ENCODE measurements at regions not wholly inside any gene's neighbourhood (a gene's known extent, or its start where the extent isn't known, plus 50 kb on each side); places are given as distances from the start of the nearest gene placed in this dataset.

DNA sequence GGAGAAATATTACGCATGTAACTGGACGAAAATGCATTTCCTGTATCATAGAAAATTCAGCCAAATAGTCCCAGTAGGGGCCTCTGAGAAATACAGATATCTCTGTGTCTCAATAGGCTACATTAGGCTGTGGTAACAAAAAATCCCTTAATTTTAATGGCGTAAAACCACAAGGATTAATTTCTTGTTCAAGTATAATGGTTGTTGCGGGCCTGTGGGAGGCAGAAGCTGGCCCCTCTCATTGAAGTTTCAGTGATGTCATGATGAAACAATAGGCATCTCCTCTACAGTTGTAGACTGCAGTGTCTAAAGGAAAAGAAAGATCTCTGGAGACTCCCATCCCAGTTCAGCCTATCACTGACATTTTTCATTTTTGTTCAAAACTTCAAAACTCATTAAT is 1625.6 kb upstream of the C9orf72 start:
- Histone ChIP-seq H3K9ac (ENCODE audit: low read depth, low read length) (no peak overlapping the region), H3K4me1 (ENCODE audit: insufficient read depth, low read length) (no peaks in the 10 kb centered on the region), H3K36me3 (ENCODE audit: insufficient read depth, low read length) (no peaks in the 10 kb centered on the region), H3K9me3 (ENCODE audit: control insufficient read depth, insufficient read depth, low read length) (no peaks in the 10 kb centered on the region)

DNA sequence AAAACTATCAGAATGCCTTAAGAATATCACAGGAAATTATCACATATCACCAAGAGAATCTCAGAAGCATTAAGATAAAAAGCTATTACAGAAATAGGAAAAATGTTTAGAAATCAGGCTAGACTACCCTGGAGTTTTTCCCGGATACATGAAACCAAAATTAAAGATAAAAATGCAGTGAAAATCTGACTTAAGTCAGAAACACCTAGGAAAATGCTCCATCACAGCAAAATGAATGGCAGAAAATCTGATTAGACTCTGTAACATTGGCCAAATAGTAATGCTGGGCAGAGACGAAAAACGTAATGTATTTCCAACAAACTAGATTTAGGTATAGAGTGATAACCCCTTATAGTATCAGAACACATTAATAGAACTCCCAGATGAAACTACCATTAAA is 1626.7 kb upstream of the C9orf72 start:
- H3K4me1 ChIP-seq (ENCODE audit: insufficient read depth, low read length) = no peaks in the 10 kb centered on the region
- H3K36me3 ChIP-seq (ENCODE audit: insufficient read depth, low read length) = no peaks in the 10 kb centered on the region
- H3K9me3 ChIP-seq (ENCODE audit: control insufficient read depth, insufficient read depth, low read length) = no peaks in the 10 kb centered on the region

DNA sequence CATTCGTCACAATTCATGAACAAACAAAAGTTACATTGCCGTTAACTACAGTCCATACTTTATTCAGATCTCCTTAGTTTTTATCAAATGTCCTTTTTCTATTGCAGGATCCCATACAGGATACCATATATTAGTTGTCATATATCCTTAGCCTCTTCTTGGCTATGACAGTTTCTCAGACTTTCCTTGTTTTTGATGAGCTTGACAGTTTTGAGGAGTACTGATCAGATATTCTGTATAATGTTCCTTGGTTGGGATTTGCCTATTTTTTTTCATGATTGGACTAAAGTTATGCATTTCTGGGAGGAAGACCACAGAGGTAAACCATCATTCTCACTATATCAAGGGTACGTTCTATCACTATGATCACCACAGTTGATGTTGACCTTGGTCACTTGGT is 1627.4 kb upstream of the C9orf72 start:
- Histone ChIP-seq H3K9ac (ENCODE audit: low read depth, low read length) (no peak overlapping the region), H3K4me1 (ENCODE audit: insufficient read depth, low read length) (no peaks in the 10 kb centered on the region), H3K9me3 (ENCODE audit: control insufficient read depth, insufficient read depth, low read length) (no peaks in the 10 kb centered on the region), H3K36me3 (ENCODE audit: insufficient read depth, low read length) (no peaks in the 10 kb centered on the region)

More for the DNA sequence above, 1626.7 kb upstream of the C9orf72 start:
- H3K9ac ChIP-seq (ENCODE audit: low read depth, low read length) = no peak overlapping the region

DNA sequence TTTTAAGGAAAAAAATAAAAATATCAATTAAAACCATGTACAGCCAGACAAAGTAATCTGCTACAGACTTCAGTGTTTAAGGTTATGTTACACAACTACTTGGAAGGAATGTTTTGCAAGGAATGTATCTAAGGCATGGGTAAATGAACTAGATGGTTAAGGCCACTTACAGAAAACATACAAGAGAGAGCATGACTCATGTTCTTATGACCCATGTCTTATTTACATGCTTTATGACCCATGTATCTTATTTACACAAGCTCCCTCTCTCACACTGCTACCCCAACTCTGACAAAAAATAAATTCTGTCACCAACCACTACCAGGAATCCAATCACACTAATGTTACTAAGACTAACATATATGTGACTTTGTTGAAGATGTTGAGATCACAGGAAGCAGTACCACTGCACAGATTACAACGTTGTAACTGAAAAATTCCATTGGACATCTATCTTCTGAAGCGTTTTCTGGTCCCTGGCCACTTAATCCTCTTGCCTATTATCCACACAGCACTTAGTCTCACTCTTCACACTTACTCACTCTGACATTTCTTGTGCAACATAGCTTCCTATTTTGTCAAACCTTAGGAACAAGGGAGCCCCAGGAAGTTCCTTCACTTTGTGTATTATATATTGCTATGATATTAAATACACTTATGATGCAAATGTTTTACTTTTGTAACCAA is 1630.1 kb upstream of the C9orf72 start:
- no peaks in the 10 kb centered on the region; the same call in 1 of the 2 replicates for H3K4me1 ChIP-seq (ENCODE audit: insufficient read depth, low read length)
- no peaks in the 10 kb centered on the region for H3K36me3 ChIP-seq (ENCODE audit: insufficient read depth, low read length)
- no peaks in the 10 kb centered on the region for H3K9me3 ChIP-seq (ENCODE audit: control insufficient read depth, insufficient read depth, low read length)
- H3K9ac ChIP-seq (ENCODE audit: low read depth, low read length) = no peak overlapping the region

DNA sequence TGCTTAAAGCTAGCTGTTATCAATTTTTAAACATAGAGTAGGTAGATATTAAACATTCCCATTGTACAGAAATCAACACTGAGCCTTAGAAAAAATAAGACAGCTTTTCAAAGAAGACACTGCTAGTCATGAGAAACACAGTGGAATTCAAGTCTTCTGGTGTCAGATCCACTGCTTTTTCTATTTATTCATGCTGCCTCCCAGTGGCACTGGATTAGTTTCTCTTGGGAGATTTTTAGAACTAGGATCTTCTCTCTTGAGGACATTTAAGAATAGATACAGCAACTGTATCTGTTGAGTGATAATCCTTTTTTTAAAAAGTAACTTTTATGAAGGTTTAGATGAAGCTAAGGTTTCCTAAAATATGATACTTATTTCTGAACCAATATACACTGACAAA is 1635.4 kb upstream of the C9orf72 start:
- no peaks in the 10 kb centered on the region for H3K9me3 ChIP-seq (ENCODE audit: control insufficient read depth, insufficient read depth, low read length)
- no peak overlapping the region for H3K9ac ChIP-seq (ENCODE audit: low read depth, low read length)
- no peaks in the 10 kb centered on the region for H3K36me3 ChIP-seq (ENCODE audit: insufficient read depth, low read length)
- peaks cover 4% of the 10 kb centered on the region for H3K4me1 ChIP-seq (ENCODE audit: insufficient read depth, low read length)

DNA sequence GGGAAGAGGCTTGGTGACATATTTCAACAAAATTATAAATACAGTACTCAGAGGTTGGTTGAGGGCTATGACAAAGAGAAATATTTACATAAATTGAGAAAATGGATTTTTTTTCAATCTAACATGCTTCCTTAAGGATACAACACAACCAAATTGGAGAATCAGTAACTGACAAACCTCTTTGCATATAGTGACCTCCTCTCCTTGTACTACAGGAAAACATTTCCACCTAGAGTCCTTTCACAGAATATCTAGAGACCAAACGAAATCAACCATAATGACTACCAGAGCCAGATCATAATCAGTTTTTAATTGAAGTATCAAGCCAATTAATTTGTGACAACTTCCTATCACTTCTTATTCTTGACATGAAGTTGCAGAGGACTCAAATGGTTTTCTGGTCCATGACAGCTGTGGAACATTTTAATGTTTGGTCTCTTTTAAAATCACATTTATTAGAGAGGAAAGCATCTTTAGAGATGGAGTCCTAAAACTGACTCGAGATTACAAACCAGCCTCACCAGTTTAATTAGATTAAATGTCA is 1636.5 kb upstream of the C9orf72 start:
- no peak overlapping the region for H3K9ac ChIP-seq (ENCODE audit: low read depth, low read length)
- peaks cover 4% of the 10 kb centered on the region for H3K4me1 ChIP-seq (ENCODE audit: insufficient read depth, low read length)
- H3K36me3 ChIP-seq (ENCODE audit: insufficient read depth, low read length) = no peaks in the 10 kb centered on the region
- H3K9me3 ChIP-seq (ENCODE audit: control insufficient read depth, insufficient read depth, low read length) = no peaks in the 10 kb centered on the region

DNA sequence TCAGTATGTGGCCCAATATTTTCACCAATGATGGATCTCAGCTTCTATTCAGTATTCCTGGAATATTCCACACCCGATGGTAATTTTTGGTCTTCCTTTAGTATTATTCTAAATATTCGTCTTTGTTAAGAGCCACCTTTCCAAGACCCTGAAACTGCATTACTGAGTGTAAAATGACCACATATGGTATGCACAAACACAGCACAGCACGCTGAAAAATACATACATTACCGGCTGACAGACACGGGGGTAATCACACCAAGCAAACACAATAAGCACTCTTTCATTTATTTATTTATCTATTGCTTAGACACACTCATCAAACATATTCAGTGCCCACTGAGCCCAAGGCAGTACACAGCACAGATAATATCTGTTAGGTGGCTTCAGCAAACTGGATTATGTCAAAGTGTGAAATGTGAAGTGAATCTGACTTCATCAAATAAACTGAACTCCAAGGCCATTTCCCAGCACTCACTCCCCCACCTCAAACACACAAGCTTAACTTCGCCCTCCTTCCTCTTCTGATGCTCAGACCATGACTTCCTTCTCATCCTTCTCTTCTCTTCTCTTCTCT is 1637.8 kb upstream of the C9orf72 start:
- no peaks in the 10 kb centered on the region for H3K9me3 ChIP-seq (ENCODE audit: control insufficient read depth, insufficient read depth, low read length)
- peak overlapping the region; percentile 76 for H3K9ac ChIP-seq (ENCODE audit: low read depth, low read length)
- no peaks in the 10 kb centered on the region for H3K36me3 ChIP-seq (ENCODE audit: insufficient read depth, low read length)
- peaks cover 4% of the 10 kb centered on the region for H3K4me1 ChIP-seq (ENCODE audit: insufficient read depth, low read length)

DNA sequence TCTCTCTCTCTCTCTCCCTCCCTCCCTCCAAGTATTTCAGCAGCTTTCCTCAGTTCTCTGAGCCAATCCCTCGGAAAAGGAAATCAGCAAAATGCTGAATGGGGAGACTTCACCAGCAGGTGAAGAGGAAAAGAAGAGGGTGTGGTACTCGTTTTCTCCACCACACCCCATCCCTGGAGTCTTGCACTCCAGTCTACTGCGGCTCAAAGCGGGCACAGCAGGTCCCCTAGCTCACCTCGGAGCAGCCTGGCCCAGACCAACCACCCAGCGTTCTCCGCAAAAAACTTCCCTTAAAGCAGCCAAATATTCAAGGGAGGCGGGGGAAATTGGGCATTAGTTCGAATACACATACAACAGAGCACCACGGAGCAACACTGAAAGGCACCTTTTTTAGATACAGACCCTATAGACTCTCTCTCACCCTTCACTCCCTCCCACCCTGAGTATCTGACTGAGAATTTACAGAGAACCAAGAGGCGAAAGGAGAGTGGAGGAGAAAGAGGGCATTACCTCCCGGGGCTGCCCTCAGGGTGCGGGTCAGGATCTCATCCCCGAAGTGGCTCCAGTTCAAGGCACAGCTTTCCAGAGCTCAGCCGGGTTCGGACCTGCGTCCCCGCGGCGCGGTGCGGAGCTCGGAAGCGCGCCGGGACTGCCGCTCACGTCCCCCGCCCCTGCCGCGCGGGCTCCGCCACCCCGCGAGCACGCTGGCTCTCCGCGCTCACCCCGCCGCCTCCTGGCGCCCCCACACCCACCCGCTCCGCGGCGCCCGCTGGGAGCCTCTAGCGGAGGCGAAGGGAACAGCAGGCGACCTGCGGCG is 1638.5 kb upstream of the C9orf72 start:
- peak overlapping the region; percentile 76 for H3K9ac ChIP-seq (ENCODE audit: low read depth, low read length)
- H3K4me1 ChIP-seq (ENCODE audit: insufficient read depth, low read length) = peaks cover 4% of the 10 kb centered on the region
- H3K36me3 ChIP-seq (ENCODE audit: insufficient read depth, low read length) = no peaks in the 10 kb centered on the region
- H3K9me3 ChIP-seq (ENCODE audit: control insufficient read depth, insufficient read depth, low read length) = no peaks in the 10 kb centered on the region

DNA sequence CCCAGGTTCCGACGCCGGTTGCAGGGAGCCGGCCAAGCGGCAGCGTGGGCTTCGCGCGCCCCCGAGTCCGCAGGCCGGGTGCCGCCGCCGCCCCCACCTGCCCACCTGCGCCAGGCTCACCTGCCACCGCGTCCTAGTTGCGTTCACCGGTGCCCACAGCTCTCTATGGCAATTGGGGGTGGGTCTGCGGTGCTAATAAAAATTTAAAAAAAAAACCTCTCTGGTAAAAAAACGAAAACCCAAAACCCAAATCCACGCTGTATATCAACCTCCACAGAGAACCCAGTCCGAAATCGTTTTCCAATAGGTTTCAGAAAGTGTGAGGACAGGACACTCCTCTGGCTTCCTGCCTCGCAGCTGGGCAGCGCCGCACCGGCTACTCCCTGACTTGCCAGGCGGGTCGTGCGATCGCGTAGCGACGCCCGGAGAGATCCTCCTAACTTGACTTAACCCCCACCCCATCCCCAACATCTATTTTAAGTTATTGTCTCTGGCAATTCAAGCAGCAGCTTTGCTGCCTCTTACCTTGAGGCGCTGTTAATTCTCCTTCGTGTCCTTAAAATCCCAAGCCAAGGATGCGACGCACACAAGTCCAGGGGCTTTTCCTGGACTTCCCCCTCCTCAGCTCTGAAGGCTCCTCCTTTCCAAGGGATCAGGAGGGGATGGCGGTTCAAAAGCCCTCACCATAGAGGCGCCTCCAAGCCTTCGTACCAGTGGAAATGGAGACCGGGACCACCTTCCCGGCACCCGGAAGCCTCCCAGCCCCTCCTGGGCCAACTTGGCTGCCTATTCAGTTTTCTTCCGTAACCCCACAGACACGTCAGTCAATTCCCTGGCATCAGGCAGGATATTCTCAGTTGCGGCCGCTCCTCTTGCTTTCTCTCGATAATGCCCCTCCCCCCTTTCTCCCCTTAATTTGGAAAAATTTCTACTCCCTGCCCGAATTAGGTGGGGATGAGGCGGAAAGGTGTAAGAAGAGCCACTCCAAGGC is 1639.4 kb upstream of the C9orf72 start:
- Histone ChIP-seq H3K4me1 (ENCODE audit: insufficient read depth, low read length) (peaks cover 4% of the 10 kb centered on the region), H3K9ac (ENCODE audit: low read depth, low read length) (peak overlapping the region; percentile 76), H3K9me3 (ENCODE audit: control insufficient read depth, insufficient read depth, low read length) (no peaks in the 10 kb centered on the region), H3K36me3 (ENCODE audit: insufficient read depth, low read length) (no peaks in the 10 kb centered on the region)

DNA sequence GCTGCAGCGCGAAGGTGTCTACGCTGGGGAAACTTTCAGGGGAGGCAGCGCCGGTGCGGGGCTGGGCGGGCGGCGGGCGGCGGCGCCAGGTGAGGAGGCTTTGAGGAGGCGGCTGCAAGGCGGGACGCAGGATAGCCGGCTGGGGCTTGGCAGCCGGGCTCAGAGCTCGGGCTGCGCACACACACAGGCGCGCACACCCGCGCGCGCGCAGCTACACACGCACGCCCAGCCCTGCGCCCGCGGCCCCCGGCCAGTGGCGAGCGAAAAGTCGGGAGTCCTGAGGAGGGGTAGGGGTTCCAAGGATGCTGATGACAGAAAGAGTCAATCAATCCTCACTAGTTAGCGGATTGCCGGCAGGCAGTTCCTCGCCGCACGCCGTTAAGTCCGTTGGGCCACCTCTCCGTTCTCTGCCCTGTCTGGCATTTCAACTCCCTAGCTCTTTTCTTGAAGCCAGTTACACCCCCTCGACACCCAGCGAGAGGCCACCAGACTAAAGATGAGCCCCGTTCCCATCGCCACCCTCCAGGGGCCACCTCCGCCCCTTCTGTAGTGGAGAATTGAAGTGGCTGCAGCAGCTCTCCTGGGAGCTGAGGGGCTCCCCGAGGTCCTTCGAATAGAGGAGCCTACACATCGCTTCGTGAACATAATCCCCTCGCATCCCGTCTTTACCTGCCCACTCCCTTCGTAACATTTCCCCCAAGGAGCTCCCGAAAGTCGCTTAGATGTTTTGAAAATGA is 1640.3 kb upstream of the C9orf72 start, which contains the start of gene LINGO2:
LINGO2 (minus strand) TSS at position 185 of the 737 bp plus-strand sequence.
- H3K9me3 ChIP-seq (ENCODE audit: control insufficient read depth, insufficient read depth, low read length) = no peaks in the 10 kb centered on the region
- H3K9ac ChIP-seq (ENCODE audit: low read depth, low read length) = peak within 1 kb of the TSS; percentile 76
- H3K36me3 ChIP-seq (ENCODE audit: insufficient read depth, low read length) = no peaks in the 10 kb centered on the region
- H3K4me1 ChIP-seq (ENCODE audit: insufficient read depth, low read length) = peaks cover 4% of the 10 kb centered on the region

DNA sequence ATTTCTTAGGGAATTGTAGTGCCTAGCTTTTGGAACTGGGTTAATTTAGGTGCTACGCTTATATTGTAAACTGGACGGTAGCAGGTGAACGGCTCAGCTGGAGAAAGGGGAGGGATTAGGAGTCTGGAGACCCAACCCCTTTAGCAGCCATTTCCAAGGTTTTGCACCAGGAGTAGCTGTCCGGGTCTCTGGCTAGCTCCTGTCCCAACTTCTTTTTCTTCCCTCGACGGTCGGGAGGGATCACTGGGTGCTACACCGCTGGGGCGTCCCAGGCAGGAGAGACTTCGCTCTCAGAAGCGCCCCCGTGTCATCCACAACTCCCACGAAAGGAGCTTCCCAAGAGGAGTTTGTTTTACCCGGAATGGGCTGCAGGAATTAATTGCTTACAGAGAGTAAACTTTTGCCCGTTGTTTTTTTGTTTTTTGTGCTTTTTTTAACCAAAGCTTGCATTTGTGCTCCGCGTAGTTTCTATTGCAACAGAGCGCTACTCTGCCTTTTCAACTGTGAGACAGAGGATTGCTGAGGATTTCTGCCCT is 1640.9 kb upstream of the C9orf72 start:
- Histone ChIP-seq H3K36me3 (ENCODE audit: insufficient read depth, low read length) (no peaks in the 10 kb centered on the region), H3K4me1 (ENCODE audit: insufficient read depth, low read length) (peaks cover 4% of the 10 kb centered on the region; the same call in 1 of the 2 replicates), H3K9ac (ENCODE audit: low read depth, low read length) (peak overlapping the region; percentile 76)

DNA sequence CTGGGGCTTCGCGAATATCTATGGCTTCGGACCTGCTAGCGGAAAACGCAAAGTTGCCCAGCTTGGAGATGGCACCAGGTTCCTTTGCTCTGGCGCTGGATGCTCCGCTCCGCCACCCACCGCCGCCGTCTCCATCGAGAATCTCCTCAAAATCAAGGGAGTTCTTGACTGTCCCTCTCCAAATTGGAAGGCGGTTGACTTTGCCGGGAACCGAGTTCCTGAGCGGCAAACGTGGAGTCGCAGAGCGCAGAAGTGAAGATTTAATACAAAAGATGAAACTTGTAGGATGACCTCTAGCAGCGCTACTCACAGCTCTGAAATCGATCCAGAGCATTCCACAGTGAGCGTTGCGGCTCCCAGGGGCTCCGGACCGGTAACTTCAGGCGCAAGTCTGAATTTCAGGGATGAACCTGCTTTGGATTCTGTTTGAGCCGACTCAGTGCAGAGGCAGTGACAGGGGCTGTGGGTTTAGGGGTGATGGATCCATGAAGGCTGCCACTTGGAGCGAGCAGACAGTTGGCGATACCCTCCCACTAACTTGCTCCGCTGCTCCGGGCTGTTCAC is 1641.5 kb upstream of the C9orf72 start:
- Histone ChIP-seq H3K4me1 (ENCODE audit: insufficient read depth, low read length) (peaks cover 4% of the 10 kb centered on the region; the same call in 1 of the 2 replicates), H3K9ac (ENCODE audit: low read depth, low read length) (peak overlapping the region; percentile 76), H3K36me3 (ENCODE audit: insufficient read depth, low read length) (no peaks in the 10 kb centered on the region), H3K9me3 (ENCODE audit: control insufficient read depth, insufficient read depth, low read length) (no peaks in the 10 kb centered on the region)

More for the DNA sequence above, 1640.9 kb upstream of the C9orf72 start:
- H3K9me3 ChIP-seq (ENCODE audit: control insufficient read depth, insufficient read depth, low read length) = no peaks in the 10 kb centered on the region

DNA sequence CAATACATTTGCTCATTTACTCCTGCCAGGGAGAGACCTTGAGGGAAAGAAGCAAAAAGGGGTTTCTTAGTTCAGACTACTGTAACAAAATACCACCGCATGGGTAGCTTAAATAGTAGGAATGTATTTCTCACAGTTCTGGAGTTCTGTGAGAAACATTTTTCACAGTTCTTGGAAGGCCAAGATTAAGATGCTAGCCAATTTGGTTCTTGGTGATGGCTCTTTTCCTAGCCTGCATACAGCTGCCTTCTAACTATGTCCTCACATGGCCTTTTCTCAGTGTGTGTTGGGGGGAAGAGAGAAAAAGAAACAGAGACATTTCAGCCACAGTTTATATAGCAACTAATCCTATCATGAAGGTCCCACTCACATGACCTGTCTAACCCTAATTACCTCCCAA is 1644.7 kb upstream of the C9orf72 start:
- Histone ChIP-seq H3K4me1 (ENCODE audit: insufficient read depth, low read length) (no peaks in the 10 kb centered on the region), H3K9ac (ENCODE audit: low read depth, low read length) (no peak overlapping the region)

More for the DNA sequence above, 1644.7 kb upstream of the C9orf72 start:
- H3K36me3 ChIP-seq (ENCODE audit: insufficient read depth, low read length) = no peaks in the 10 kb centered on the region
- H3K9me3 ChIP-seq (ENCODE audit: control insufficient read depth, insufficient read depth, low read length) = no peaks in the 10 kb centered on the region
